Inflammatory macrophage (primary cell): ENCODE measurements at regions not wholly inside any gene's neighbourhood (a gene's known extent, or its start where the extent isn't known, plus 50 kb on each side); places are given as distances from the start of the nearest gene placed in this dataset.

Experiments used
- DNase-seq, 2 donors: peaks; one replicate each; pipeline ENCODE4 v3.0.0-alpha.2; 2020 to 2022

DNA sequence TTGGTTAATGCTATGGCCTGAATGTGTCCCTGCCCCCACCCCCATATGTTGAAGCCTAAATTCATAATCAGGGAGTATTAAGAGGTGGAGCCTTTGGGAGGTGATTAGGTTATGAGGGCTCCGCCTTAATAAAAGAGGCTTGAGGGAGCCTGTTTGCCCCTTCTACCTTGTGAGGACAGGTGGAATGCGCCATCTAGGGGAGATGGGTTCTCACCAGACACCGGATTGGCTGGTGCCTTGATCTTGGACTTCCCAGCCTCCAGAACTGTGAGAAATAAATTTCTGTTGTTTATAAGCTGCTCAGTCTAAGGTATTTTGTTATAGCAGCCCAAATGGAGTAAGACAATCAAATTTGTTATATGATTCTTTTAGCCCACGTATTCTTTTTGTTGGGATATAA, 148.3 kb downstream of the PTCSC3 start:
- DNase-seq = no peak

DNA sequence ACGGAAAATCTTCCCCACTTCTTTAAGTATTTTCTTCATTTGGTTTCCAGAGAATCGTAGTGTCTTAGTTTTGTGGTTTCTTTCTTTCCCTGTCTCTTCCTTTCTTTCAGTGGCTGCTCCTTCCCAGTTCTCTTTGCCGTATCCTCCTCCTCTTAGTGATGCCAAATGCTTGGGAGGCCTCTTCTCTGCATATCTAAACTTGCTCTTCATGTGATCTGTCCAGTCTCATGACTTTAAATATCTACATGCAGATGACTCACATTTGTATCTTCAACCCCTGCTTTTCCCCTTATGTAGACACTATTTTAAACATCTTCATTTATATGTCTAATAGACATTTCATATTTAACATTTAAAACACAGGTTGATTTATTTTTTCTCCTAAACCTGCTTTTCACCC, 149.2 kb downstream of the PTCSC3 start:
- DNase-seq = no peak

DNA sequence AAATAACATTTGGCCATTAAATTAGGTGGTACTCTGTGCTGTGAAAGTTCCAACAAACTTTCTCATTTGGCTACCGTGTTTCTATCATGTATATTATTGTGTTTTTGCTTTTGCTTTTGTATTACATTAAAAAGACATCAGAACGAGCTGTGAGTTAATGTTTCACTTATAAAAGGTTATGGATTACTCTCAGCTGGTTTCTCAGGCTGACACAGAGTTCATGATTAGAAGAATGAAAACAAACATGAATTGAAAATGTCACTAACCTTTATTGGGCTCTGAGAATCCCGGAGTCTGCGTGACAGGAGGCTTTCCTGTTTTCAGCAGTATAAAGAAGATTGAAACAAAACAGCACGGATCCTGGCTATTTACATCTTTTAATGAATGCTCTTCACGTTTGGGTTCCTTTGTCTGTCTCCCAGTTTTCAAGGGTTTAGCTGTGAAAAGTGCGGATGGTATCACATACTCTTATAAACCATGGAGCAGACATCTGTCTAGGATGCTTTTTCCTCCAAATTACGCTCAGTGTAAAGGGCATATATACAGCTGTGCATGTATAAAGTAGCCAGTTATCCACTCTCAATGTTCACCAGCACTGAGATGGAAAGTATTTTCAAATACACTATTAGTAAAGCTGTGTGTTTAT, 153.6 kb downstream of the PTCSC3 start:
- DNase-seq = no peak

DNA sequence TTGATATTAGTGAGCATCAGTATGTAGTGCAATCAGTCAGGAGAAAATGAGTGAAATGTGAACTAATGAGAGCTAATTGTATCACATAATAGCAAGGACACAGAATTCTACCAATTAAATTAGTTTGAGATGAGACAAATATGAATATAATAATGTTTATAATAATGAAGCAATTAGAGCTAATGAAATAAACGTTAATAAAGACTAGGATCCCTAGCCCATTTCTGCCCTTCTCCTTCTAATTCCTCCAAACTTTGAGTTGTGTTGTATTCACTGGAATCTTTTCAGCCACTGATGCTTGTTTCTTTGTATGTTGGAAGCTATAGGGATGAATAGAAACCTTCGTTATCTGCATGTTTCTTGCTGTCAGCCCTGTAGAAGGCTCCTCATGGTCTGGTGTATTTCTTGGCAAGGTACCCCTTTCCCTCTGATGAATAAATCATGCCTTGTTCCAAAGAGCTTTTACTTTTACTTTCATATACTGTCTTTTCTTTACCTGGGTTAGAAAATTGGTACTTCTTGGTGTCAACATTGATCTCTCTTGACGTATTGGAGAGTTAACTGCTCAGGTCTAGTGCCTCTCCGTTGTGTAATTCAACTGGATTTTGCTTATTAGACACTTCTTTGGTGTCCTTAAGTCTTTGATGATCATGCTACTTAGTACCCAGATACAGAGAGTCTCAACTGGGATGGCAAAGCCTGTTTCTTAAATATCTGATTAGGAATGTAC, 154.8 kb downstream of the PTCSC3 start:
- no peak for DNase-seq

DNA sequence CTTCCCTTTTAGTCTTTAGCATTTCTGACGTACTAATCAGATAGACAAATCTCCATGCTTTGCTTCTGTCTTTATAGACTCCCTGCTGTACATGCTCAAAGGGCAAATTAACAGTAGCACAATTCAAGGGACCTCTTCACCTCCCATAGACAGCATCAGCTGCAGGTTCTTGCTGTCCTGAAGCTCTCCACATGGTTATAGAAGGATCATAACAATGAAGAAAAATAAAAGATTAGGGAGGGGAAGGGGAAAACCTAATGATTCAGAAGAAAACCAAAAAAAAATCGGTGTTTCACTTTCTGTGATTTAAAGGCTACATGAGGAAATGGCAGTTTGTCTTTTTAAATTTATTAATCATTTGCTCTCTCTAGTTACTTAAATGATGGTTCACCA, 155.5 kb downstream of the PTCSC3 start:
- no peak for DNase-seq

DNA sequence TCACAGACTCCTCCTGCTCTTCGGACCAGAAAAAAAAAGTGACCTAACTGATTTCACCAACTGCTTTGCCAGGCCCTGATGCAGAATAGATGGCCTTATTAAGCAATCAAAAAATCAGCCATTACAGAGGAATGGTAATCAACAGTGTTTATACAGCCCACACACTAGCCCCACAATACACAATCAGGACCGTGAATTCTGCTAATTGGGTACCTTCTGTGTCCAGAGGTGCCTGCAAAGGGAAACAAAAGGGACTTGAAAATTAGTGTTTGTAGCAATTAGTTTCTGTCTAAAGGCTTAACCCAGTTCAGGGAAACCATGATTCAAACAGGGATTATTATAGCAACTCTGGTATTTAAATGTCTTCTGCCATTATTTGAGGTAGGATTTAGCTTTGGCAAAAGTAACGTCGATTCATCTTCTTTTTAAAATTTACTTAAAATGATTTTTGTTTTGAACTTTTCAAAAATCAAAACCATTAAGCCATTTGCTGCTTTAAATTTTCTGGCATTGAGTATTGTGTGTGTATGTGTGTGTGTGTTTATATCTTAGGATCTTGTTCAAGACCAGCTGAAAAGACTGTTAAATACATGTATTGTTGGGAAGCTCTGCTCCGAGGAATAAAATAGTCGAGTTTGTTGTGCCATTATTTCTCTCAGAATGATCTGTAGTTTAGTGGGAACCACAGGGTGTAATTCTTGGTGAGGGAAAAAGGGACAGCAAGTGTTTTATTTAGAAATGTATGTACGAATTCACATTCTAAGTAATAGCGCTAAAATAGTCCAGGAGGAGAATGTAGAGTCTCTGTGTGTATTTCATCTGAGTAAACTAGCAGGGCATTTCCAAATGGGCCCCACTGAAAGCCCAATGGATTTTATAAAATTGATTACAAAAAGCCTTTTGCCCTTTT, 156.1 kb downstream of the PTCSC3 start:
- no peak for DNase-seq

DNA sequence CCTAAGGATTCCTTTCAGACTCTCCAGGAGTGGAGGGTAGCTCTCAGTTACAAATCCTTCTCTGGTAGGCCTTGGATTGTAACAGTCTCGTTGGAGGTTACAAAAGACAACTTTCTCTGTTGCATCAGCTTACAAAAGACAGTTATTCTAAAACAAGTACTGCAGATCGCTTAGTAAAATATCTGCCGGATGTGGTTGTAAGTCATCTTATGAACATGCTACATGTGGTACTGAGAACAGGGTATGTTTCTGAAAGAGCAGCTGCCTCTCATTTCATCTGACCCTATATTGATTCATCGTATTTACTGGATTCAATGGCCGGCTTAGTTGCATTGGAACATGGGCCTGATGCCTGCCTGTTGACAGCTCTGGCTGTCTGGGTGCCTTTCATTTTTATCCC, 157.4 kb downstream of the PTCSC3 start:
- no peak for DNase-seq

DNA sequence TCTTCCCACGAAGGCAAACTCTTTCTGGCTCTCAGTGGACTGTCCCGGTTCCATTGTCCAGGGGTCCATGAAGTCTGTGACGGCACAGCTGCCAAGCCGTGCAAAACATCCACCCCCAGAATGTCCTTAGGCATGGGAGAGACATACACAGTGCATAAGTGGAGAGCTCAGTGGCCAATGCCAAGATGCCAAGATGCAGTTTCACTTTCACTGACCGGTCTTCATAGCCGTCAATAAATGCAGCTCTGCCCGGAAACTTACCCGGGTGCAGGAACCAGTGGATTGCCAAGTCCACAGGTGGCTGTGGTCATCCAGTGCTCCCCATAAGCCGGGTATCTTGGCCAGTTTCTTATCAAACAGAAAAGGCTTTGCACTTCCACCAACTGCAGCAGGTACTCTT, 162.3 kb downstream of the PTCSC3 start:
- DNase-seq = no peak

DNA sequence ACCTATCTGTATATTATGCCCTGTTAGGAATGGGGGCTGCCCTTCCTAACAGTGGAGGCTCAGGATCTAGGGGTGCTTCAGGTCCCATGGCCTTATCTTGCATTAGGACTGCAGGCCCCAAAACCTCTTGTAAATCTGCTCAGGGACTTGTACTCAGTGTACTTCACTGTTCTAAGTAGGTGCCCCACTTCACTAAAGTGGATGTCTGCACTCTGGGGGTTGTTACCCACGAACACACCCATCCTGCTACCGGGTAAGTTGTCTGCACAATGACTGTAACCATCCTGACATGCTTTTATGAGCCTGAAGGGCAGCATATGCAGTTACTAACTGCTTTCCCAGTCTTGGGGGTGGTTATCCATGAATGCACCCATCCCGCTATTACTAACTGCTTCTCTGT, 163.0 kb downstream of the PTCSC3 start:
- no peak for DNase-seq

DNA sequence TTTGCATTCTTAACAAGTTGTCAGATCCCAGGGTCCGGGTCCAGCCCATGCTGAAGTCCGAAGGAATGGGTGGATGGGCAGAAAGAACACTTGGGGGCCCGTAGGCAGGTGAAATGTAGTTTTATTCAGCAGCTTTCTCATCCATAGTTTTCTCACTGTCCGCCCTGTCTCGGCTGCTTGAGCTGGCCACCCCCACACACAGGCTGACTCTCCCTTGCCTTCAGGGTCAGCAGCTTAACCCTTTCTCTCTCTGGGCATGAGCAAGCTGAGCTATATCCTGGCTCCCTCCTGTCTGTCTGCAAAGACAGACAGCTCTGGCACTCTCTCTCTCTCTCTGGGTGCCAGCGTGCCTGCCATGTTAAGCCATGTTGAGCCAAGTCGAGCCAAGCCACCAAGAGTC, 163.9 kb downstream of the PTCSC3 start:
- no peak for DNase-seq

DNA sequence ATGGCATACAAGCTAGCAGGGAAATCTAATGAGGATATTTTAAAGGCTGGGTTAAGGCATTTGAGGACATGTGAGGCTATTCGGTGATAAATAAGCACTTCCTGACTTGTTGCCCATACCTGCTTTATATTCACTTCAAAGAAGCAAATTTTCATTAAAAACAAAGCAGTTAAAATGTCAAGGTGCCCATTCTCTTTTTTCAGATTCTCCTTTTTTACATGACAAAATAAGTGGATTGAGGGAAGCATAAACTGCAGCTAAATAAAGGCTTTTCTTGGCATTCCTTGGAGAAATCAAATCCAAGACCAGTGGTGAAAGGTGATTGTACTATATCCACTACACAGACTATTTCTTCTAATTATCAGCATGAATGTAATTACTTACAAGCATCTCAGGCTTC, 166.9 kb downstream of the PTCSC3 start:
- no peak for DNase-seq

DNA sequence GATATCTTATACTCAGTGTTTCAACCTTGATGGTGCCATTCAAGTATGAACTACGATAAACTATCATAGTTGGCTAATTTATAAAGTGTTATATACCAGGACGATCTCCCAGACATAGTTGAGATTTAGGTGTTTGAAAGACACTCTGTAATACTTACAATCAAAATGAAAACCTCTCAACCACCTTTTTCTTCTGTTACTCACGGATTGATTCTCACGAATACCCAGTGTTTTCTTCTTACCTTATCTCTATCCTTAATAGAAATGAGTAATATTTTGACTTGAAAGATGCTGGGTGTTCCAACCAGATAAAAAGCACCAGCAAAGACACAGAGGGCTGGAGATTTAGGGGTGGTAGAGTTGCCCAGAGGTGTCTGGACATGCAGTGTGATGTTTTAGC, 169.9 kb downstream of the PTCSC3 start:
- no peak for DNase-seq

DNA sequence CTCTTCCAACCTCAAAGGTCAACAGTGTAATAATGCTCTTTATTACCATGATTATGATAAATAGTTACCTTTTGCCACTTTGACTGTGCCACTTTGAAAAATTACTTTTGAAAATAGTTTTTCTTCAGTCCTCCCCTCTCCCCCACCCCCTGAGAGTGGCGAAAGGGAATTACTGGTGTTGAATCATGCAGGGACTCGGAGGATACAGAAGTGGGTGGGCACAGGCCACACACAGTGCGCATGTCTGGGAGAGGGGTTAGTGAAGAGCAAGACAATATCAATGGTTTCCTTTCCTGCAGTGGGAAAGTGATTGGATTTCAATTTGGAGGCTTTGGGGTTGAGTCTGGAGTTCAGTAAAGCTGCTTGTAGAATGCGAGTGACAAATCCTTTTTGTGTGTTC, 170.9 kb downstream of the PTCSC3 start:
- DNase-seq = no peak

DNA sequence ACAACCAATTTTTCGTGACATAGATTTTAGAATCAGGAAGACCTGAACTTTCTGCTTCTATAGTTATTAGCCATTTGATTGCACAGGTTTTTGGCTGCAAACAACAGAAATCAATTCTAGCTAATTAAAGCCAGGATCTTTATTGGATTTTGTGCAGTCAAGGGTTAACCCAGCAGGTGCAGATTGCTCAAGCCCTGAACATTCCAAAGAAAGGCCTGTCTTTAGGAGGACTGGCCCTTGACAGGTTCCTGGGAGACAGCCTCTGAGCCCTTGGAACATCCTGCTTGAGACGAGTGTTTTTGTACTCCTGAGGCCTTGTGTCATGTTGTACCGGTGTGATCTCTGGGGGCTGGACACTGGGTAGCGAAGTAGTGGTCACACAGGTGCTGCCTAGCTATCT, 174.6 kb downstream of the PTCSC3 start:
- DNase-seq = no peak

DNA sequence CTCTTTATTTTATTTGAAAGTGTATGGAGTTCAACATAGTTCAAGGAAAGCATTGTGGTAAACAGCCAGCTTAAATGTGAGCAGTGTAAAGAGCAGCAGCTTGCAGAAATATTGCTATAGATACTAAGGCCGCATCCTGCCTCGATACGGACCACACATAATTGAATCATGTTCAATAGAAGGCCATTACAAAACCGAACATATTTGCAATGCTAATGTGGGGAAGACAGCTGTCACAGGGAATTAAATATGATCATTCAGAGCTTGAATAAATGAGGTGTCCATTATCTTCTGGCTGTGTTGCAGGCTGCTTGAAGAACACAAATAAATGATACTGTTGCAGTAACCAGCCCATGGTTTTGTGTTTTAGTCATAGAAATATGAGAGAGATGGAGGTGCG, 173.2 kb downstream of the BRMS1L start:
- DNase-seq = no peak

DNA sequence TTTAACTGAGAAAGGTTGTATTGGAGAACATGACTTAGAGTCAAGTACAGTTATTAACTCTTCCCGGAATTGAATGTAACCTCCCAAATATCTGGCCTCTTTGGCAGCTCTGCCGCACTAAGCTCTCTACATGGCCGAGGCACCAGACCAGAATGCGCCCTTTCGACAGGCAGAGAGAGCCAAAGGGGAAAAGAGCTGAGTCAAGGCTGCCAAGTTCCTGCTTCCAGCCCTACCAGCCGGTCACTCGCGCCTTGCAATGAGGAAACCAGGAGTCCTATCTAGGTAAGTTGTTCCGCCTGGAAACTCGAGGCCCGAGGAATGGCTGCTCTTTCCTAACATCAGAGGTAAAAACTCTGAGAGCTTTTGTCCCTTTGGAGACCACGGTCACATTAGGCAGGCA, 172.2 kb downstream of the BRMS1L start:
- DNase-seq = no peak

DNA sequence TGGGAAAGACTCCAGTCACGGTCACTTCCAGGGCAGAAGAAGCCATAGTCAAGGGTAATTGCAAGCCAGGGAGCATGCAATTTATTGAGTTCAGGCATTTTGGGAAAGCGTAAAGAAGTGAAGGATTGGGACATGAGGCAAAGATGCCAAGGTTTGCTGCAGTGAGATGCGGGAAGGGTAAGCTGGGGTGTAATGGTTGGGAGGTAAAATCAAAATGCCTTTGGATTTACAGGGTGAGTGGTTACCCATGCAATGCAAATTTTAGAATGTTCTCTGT, 167.5 kb downstream of the BRMS1L start:
- no peak for DNase-seq

DNA sequence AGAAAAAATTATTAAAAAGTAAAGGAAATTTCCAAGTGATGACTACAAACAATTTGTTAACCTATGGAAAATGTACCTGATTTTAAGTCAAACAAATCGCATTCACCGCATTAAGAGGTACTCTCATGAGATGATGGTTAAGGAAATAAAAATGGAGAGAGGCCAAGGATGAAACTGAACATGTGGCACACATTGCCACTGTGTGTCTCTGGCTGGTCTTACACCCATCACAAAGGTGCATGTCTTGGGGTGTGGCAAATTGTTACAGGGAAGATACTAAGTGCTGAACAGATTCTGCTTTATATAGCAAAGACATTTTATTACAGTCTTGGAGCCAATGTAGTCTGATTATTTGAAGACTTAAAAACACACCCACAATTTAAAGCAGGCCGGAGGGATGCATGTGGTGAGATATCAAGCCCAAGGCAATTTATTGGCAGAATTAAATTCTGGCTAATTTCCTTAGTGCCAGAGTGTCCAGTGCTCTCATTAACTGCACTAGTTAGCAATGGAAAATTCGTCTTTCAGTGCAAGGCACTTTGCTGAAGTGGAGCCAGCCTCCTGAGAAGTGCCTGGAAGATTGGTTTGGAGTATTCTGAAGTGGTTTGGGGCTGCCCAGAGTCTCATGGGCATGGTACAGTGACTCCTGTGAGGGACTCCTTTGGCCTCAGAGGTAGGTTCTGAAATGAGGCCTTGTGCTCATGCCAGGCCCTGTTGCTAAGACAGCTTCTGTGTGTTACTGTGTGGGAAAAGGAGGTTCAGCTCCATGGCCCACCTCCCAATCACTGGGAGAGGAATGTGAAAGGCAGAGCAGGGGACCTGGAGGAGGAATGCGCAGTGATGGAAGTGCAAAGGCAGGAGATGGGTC, 166.9 kb downstream of the BRMS1L start:
- no peak for DNase-seq

DNA sequence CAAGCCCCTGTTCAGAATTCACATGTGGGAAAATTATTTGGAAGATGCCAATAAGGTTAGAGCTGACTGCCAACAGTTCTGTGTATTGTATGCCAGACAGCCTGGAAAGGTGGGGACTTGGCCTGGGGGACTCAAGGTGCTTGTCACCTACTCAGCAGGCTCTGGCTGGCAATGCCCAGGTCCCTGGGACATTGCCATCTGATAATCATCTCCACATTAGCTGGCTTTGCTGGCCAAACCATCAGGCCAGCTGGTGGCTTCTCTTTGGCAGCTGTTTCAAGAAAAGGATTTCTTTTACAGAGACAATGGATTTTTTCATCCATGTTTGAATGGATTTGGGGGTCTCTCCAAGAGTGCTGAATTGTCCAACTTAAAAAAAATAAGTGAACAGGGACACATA, 165.2 kb downstream of the BRMS1L start:
- DNase-seq = no peak

DNA sequence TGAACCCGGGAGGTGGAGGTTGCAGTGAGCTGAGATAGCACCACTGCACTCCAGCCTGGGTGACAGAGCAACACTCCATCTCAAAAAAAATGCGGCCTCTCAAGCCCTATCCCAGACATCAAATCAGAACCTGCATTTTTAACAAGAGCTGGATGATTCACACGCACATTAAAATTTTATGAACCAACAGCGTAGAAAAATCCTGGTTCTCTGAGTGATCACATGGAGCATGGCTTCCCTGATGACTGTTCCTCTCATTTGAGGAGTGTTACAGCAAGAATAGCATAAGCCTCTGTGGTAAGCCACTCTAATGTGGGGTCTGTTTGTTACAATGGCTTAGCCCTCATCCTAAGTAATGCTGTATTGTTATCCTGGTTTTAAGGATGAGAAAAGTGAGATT, 163.6 kb downstream of the BRMS1L start:
- DNase-seq = no peak

DNA sequence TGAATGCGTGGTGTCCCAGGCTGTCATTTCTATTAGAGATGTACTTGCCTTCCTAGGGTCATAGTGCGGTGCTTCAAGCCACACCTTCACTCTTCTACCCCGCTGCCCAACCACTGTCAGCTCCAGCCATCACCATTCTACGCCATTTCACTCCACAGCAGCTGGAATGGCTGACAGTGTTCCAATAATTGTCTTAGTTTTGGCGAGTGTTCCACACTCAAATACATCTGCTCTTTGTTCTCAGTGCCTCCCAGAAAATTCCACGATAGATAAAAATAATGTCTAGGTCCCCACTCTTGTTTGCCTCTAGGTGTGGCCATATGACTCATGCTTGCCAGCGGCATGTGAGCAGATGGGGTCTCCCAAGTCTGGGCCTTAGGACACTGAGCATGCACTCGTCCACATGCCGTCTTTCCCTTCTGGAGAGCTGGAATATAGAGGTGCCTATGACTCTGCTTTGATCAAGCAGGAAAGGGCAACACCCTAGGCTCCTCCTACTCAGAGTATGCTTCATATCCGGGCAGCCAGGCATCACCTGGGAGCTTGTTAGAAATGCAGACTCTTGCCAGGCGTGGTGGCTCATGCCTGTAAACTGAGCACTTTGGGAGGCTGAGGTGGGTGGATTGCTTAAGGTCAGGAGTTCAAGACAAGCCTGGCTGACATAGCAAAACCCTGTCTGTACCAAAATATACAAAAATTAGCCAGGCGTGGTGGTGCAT, 163.0 kb downstream of the BRMS1L start:
- DNase-seq = no peak

DNA sequence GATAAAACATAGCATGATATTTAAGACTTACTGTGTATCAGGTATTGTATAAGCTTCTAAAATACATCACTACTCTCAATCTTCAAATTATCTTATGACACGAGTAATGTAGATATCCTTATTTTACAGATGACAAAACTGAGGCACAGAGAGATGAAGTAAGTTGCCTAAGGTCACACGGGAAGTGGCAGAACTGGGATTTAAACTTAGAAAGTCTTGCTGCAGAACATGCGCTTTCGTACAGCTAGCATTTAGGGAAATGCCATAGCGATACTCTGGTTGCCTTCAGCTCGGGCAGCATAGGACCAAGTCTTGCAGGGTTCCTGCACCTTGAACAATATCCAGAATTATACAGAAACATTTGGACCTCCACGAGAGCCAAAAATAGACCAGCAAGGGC, 162.4 kb downstream of the BRMS1L start:
- DNase-seq = no peak
